PC-3 (cell line): ENCODE measurements at regions not wholly inside any gene's neighbourhood (a gene's known extent, or its start where the extent isn't known, plus 50 kb on each side); places are given as distances from the start of the nearest gene placed in this dataset.

Experiments
- EZH2 ChIP-seq: fragments of 300-600 bp; sonication (generic); IDR thresholded peaks from one replicate; pipeline ENCODE4 v1.6.1; 2017; ENCODE audit warnings: antibody characterized with exemption, mild to moderate bottlenecking, low read length; ENCODE audit not compliant: unreplicated experiment
- EZH2phosphoT487 ChIP-seq: fragments of 300-600 bp; sonication (generic); IDR thresholded peaks from 2 replicates; pipeline ENCODE4 v1.6.1; 2018; ENCODE audit warnings: mild to moderate bottlenecking, antibody characterized with exemption, low read length, borderline replicate concordance
- TF ChIP-seq, protein P1 (sequence below): fragments of 300-600 bp; sonication (generic); conservative IDR thresholded peaks from 2 replicates; pipeline ENCODE4 v1.5.1; 2017; ENCODE audit warnings: antibody characterized with exemption, low read depth, mild to moderate bottlenecking, low read length

DNA sequence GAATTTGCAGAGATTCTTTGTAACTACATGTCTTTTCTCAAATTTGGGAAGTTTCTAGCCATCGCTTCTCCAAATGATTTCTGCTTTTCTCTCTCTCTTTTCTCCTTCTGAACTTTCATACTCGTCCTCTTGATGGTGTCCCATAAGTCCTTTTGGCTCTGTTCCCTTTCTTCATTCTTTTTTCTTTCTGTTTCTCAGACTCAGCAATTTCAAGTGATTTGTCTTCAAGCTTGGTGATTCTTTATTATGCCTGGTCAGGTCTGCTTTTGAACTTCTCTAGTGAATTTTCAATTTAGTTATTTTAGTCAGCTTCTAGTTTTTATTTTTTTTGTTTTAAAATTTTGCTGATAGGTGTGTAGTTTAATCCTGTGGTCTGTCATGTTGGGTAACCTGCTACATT, 57.6 kb upstream of the EEF1E1 start:
- TF ChIP-seq EZH2 (no peak), EZH2phosphoT487 (no peak)
- TF ChIP-seq, protein P1, sequence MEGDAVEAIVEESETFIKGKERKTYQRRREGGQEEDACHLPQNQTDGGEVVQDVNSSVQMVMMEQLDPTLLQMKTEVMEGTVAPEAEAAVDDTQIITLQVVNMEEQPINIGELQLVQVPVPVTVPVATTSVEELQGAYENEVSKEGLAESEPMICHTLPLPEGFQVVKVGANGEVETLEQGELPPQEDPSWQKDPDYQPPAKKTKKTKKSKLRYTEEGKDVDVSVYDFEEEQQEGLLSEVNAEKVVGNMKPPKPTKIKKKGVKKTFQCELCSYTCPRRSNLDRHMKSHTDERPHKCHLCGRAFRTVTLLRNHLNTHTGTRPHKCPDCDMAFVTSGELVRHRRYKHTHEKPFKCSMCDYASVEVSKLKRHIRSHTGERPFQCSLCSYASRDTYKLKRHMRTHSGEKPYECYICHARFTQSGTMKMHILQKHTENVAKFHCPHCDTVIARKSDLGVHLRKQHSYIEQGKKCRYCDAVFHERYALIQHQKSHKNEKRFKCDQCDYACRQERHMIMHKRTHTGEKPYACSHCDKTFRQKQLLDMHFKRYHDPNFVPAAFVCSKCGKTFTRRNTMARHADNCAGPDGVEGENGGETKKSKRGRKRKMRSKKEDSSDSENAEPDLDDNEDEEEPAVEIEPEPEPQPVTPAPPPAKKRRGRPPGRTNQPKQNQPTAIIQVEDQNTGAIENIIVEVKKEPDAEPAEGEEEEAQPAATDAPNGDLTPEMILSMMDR: no peak
